Esophagus mucosa (tissue), 1 donor: ENCODE measurements at regions not wholly inside any gene's neighbourhood (a gene's known extent, or its start where the extent isn't known, plus 50 kb on each side); places are given as distances from the start of the nearest gene placed in this dataset.

Experiments used
- ATAC-seq: fragments of 200-7000 bp; cut with Tn5 transposase; one replicate; pipeline ENCODE4 v1.9.1; 2020
- donor health status: DM: yes; HTN: yes; CAD: no.

GRCh38 chr1:106494646-106495045, 561.8 kb upstream of the PRMT6 start:
- no peak for ATAC-seq

GRCh38 chr1:106498238-106498637, 558.2 kb upstream of the PRMT6 start:
- no peak for ATAC-seq

GRCh38 chr1:106502659-106503058, 553.8 kb upstream of the PRMT6 start:
- no peak for ATAC-seq

- no peak for ATAC-seq
Measured at GRCh38 chr1:106515375-106515774, 541.1 kb upstream of the PRMT6 start.

- no peak for ATAC-seq
Measured at GRCh38 chr1:106517224-106517623, 539.2 kb upstream of the PRMT6 start.

GRCh38 chr1:106523497-106523896, 533.0 kb upstream of the PRMT6 start:
- no peak for ATAC-seq

GRCh38 chr1:106524631-106525030, 531.8 kb upstream of the PRMT6 start:
- ATAC-seq: no peak

- ATAC-seq: no peak
Measured at GRCh38 chr1:106526650-106527049, 529.8 kb upstream of the PRMT6 start.

- no peak for ATAC-seq
Measured at GRCh38 chr1:106534612-106535011, 521.9 kb upstream of the PRMT6 start.

GRCh38 chr1:106536741-106537140, 519.7 kb upstream of the PRMT6 start:
- no peak for ATAC-seq

- no peak for ATAC-seq
Measured at GRCh38 chr1:106548726-106549125, 507.7 kb upstream of the PRMT6 start.

GRCh38 chr1:106554294-106554693, 502.2 kb upstream of the PRMT6 start:
- ATAC-seq: no peak

- ATAC-seq: no peak
Measured at GRCh38 chr1:106555571-106555970, 500.9 kb upstream of the PRMT6 start.

GRCh38 chr1:106564192-106564591, 492.3 kb upstream of the PRMT6 start:
- no peak for ATAC-seq

- ATAC-seq: no peak
Measured at GRCh38 chr1:106568201-106568974, 488.1 kb upstream of the PRMT6 start.

- ATAC-seq: no peak
Measured at GRCh38 chr1:106571109-106571508, 485.4 kb upstream of the PRMT6 start.

GRCh38 chr1:106584107-106584506, 472.4 kb upstream of the PRMT6 start:
- no peak for ATAC-seq

GRCh38 chr1:106584676-106585075, 471.8 kb upstream of the PRMT6 start:
- ATAC-seq: no peak

- no peak for ATAC-seq
Measured at GRCh38 chr1:106600626-106601025, 455.8 kb upstream of the PRMT6 start.

- no peak for ATAC-seq
Measured at GRCh38 chr1:106603616-106604015, 452.9 kb upstream of the PRMT6 start.

- no peak for ATAC-seq
Measured at GRCh38 chr1:106608841-106609240, 447.6 kb upstream of the PRMT6 start.

- ATAC-seq: no peak
Measured at GRCh38 chr1:106613068-106613467, 443.4 kb upstream of the PRMT6 start.

GRCh38 chr1:106613861-106614260, 442.6 kb upstream of the PRMT6 start:
- ATAC-seq: no peak

GRCh38 chr1:106615473-106615872, 441.0 kb upstream of the PRMT6 start:
- no peak for ATAC-seq
